ENCODE measurements at regions not wholly inside any gene's neighbourhood (a gene's known extent, or its start where the extent isn't known, plus 50 kb on each side); places are given as distances from the start of the nearest gene placed in this dataset.

GRCh38 chr6:103396768-103397167 lies 1463.0 kb downstream of the HACE1 start:
- TF ChIP-seq CTCF (IDR thresholded peaks at IDR 0.05) = no peak
- no peak for TF ChIP-seq POLR2A (IDR thresholded peaks at IDR 0.05)
